SK-N-SH treated with all-trans-retinoic acid at 6 μM for 48 hours (cell line): ENCODE measurements at regions not wholly inside any gene's neighbourhood (a gene's known extent, or its start where the extent isn't known, plus 50 kb on each side); places are given as distances from the start of the nearest gene placed in this dataset.
A peak's percentile ranks its signal among the peaks of the same experiment; 100 is the strongest.

Experiments used
- ATAC-seq: fragments of 200-7000 bp; cut with Tn5 transposase; 3 replicates; pipeline ENCODE4 v1.9.1; 2020; ENCODE audit warnings: mild to moderate bottlenecking, moderate library complexity
- BACH2 ChIP-seq: fragments of 250-450 bp; sonication (Bioruptor Pico); IDR thresholded peaks from 2 replicates; pipeline ENCODE4 v1.9.0; 2021; ENCODE audit warnings: mild to moderate bottlenecking, borderline replicate concordance
- CSDC2 ChIP-seq: fragments of 250-450 bp; sonication (Bioruptor Pico); IDR thresholded peaks from 2 replicates; pipeline ENCODE4 v1.5.0; 2020; ENCODE audit warnings: mild to moderate bottlenecking, moderate library complexity
- ESRRG ChIP-seq: fragments of 250-450 bp; sonication (Bioruptor Pico); IDR thresholded peaks from 2 replicates; pipeline ENCODE4 v1.6.1; 2021; ENCODE audit warnings: mild to moderate bottlenecking
- GLIS3 ChIP-seq: fragments of 250-450 bp; sonication (Bioruptor Pico); IDR thresholded peaks from 2 replicates; pipeline ENCODE4 v1.5.0; 2020; ENCODE audit warnings: mild to moderate bottlenecking, moderate library complexity
- ISL1 ChIP-seq: fragments of 250-450 bp; sonication (Bioruptor Pico); IDR thresholded peaks from 2 replicates; pipeline ENCODE4 v2.1.2; 2022; ENCODE audit warnings: mild to moderate bottlenecking, moderate library complexity
- PATZ1 ChIP-seq: fragments of 250-450 bp; sonication (Bioruptor Pico); IDR thresholded peaks from 2 replicates; pipeline ENCODE4 v1.8.0; 2020; ENCODE audit warnings: mild to moderate bottlenecking, moderate library complexity, borderline replicate concordance
- PPARA ChIP-seq: fragments of 250-450 bp; sonication (Bioruptor Pico); IDR thresholded peaks from 2 replicates; pipeline ENCODE4 v1.5.0; 2020; ENCODE audit warnings: mild to moderate bottlenecking, borderline replicate concordance
- RARB ChIP-seq: fragments of 250-450 bp; sonication (Bioruptor Pico); IDR thresholded peaks from 2 replicates; pipeline ENCODE4 v1.8.0; 2021; ENCODE audit warnings: mild to moderate bottlenecking, moderate library complexity
- SNAI2 ChIP-seq: fragments of 250-450 bp; sonication (Bioruptor Pico); IDR thresholded peaks from 2 replicates; pipeline ENCODE4 v1.5.0; 2020; ENCODE audit warnings: mild to moderate bottlenecking, moderate library complexity
- TCF4 ChIP-seq: fragments of 250-450 bp; sonication (Bioruptor Pico); IDR thresholded peaks from 2 replicates; pipeline ENCODE4 v1.8.0; 2021; ENCODE audit warnings: mild to moderate bottlenecking, moderate library complexity, borderline replicate concordance
- TOX ChIP-seq: fragments of 250-450 bp; sonication (Bioruptor Pico); IDR thresholded peaks from 2 replicates; pipeline ENCODE4 v1.8.0; 2021; ENCODE audit warnings: mild to moderate bottlenecking, moderate library complexity, borderline replicate concordance
- TSHZ2 ChIP-seq: fragments of 250-450 bp; sonication (Bioruptor Pico); IDR thresholded peaks from 2 replicates; pipeline ENCODE4 v1.5.0; 2020; ENCODE audit warnings: mild to moderate bottlenecking, moderate library complexity
- ZC3H10 ChIP-seq: fragments of 250-450 bp; sonication (Bioruptor Pico); IDR thresholded peaks from 2 replicates; pipeline ENCODE4 v1.5.1; 2021; ENCODE audit warnings: mild to moderate bottlenecking, moderate library complexity
- ZFP3 ChIP-seq: fragments of 250-450 bp; sonication (Bioruptor Pico); IDR thresholded peaks from 2 replicates; pipeline ENCODE4 v1.5.0; 2020; ENCODE audit warnings: mild to moderate bottlenecking, moderate library complexity
- ZFP30 ChIP-seq: fragments of 450-650 bp; formaldehyde crosslinking; IDR thresholded peaks from 2 replicates; pipeline ENCODE4 v1.5.0; 2022; ENCODE audit warnings: mild to moderate bottlenecking, moderate library complexity
- ZNF565 ChIP-seq: fragments of 450-650 bp; formaldehyde crosslinking; conservative IDR thresholded peaks from 2 replicates; pipeline ENCODE4 v1.5.0; 2020; ENCODE audit warnings: low read depth, mild to moderate bottlenecking, moderate library complexity
- ZNF70 ChIP-seq: fragments of 450-650 bp; formaldehyde crosslinking; IDR thresholded peaks from 2 replicates; pipeline ENCODE4 v1.5.0; 2020; ENCODE audit warnings: mild to moderate bottlenecking, moderate library complexity
- ZNF8 ChIP-seq: fragments of 450-650 bp; formaldehyde crosslinking; IDR thresholded peaks from 2 replicates; pipeline ENCODE4 v1.5.0; 2020; ENCODE audit warnings: mild to moderate bottlenecking, moderate library complexity
- TF ChIP-seq, protein P1 (sequence below): fragments of 250-450 bp; sonication (Bioruptor Pico); IDR thresholded peaks from 2 replicates; pipeline ENCODE4 v1.5.1; 2021; ENCODE audit warnings: mild to moderate bottlenecking, moderate library complexity
- TF ChIP-seq, protein P2 (sequence below): fragments of 250-450 bp; sonication (Bioruptor Pico); IDR thresholded peaks from 2 replicates; pipeline ENCODE4 v1.8.0; 2021; ENCODE audit warnings: low read depth, mild to moderate bottlenecking, moderate library complexity, borderline replicate concordance
- TF ChIP-seq, protein P3 (sequence below): fragments of 250-450 bp; sonication (Bioruptor Pico); IDR thresholded peaks from 2 replicates; pipeline ENCODE4 v1.5.1; 2020; ENCODE audit warnings: low read depth, mild to moderate bottlenecking, moderate library complexity

- TF ChIP-seq TOX (CRISPR knock-in tag) (no peak), ESRRG (CRISPR knock-in tag) (no peak), TSHZ2 (CRISPR knock-in tag) (no peak), GLIS3 (CRISPR knock-in tag) (no peak), ZC3H10 (no peak), ZFP3 (CRISPR knock-in tag) (no peak), PPARA (CRISPR knock-in tag) (no peak), PATZ1 (CRISPR knock-in tag) (no peak), CSDC2 (no peak), ZFP30 (no peak), SNAI2 (CRISPR knock-in tag) (no peak), ZNF70 (no peak), RARB (no peak), TCF4 (CRISPR knock-in tag) (no peak), BACH2 (CRISPR knock-in tag) (no peak), ZNF8 (CRISPR knock-in tag) (no peak), ZNF565 (no peak)
- TF ChIP-seq, protein P1, sequence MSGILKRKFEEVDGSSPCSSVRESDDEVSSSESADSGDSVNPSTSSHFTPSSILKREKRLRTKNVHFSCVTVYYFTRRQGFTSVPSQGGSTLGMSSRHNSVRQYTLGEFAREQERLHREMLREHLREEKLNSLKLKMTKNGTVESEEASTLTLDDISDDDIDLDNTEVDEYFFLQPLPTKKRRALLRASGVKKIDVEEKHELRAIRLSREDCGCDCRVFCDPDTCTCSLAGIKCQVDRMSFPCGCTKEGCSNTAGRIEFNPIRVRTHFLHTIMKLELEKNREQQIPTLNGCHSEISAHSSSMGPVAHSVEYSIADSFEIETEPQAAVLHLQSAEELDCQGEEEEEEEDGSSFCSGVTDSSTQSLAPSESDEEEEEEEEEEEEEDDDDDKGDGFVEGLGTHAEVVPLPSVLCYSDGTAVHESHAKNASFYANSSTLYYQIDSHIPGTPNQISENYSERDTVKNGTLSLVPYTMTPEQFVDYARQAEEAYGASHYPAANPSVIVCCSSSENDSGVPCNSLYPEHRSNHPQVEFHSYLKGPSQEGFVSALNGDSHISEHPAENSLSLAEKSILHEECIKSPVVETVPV: no peak
- TF ChIP-seq, protein P2, sequence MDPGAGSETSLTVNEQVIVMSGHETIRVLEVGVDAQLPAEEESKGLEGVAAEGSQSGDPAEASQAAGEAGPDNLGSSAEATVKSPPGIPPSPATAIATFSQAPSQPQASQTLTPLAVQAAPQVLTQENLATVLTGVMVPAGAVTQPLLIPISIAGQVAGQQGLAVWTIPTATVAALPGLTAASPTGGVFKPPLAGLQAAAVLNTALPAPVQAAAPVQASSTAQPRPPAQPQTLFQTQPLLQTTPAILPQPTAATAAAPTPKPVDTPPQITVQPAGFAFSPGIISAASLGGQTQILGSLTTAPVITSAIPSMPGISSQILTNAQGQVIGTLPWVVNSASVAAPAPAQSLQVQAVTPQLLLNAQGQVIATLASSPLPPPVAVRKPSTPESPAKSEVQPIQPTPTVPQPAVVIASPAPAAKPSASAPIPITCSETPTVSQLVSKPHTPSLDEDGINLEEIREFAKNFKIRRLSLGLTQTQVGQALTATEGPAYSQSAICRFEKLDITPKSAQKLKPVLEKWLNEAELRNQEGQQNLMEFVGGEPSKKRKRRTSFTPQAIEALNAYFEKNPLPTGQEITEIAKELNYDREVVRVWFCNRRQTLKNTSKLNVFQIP: no peak
Observed at GRCh38 chr4:43233321-43233720, 340.8 kb downstream of the GRXCR1 start.

GRCh38 chr4:43234626-43235415 is 342.3 kb downstream of the GRXCR1 start:
- TF ChIP-seq ZC3H10 (no peak), TOX (CRISPR knock-in tag) (no peak), SNAI2 (CRISPR knock-in tag) (no peak), ISL1 (CRISPR knock-in tag) (no peak), PATZ1 (CRISPR knock-in tag) (no peak), BACH2 (CRISPR knock-in tag) (no peak), ZNF70 (no peak), ZFP30 (no peak), TCF4 (CRISPR knock-in tag) (no peak), PPARA (CRISPR knock-in tag) (no peak), ZNF565 (no peak), CSDC2 (no peak), GLIS3 (CRISPR knock-in tag) (no peak)
- TF ChIP-seq, protein P1: no peak
- TF ChIP-seq, protein P3, sequence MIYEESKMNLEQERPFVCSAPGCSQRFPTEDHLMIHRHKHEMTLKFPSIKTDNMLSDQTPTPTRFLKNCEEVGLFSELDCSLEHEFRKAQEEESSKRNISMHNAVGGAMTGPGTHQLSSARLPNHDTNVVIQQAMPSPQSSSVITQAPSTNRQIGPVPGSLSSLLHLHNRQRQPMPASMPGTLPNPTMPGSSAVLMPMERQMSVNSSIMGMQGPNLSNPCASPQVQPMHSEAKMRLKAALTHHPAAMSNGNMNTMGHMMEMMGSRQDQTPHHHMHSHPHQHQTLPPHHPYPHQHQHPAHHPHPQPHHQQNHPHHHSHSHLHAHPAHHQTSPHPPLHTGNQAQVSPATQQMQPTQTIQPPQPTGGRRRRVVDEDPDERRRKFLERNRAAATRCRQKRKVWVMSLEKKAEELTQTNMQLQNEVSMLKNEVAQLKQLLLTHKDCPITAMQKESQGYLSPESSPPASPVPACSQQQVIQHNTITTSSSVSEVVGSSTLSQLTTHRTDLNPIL (CRISPR knock-in tag): no peak
- TF ChIP-seq, protein P2: no peak
- ATAC-seq: peak; percentile 87

More at GRCh38 chr4:43233321-43233720, 340.8 kb downstream of the GRXCR1 start:
- ATAC-seq: no peak
